Ectodermal cell (in vitro differentiated cells): ENCODE measurements at regions not wholly inside any gene's neighbourhood (a gene's known extent, or its start where the extent isn't known, plus 50 kb on each side); places are given as distances from the start of the nearest gene placed in this dataset.
"Not testable (repeated sequence)": the region's sequence is repeated elsewhere in the genome, so short reads cannot be mapped to it uniquely, and the experiment has no call there.

Experiments used
- H3K27ac ChIP-seq: 2 replicates; pipeline ENCODE4 v1.7.0; 2013; ENCODE audit warnings: mild to moderate bottlenecking, low read depth, low read length; ENCODE audit not compliant: insufficient read depth, poor library complexity, severe bottlenecking
- H3K27me3 ChIP-seq: 2 replicates; pipeline ENCODE4 v1.7.0; 2013; ENCODE audit warnings: mild to moderate bottlenecking, low read length; ENCODE audit not compliant: insufficient read depth, control insufficient read depth, poor library complexity, severe bottlenecking
- H3K36me3 ChIP-seq: one replicate; pipeline ENCODE4 v1.7.0; 2013; ENCODE audit warnings: low read length; ENCODE audit not compliant: control insufficient read depth, insufficient read depth
- H3K4me1 ChIP-seq: one replicate; pipeline ENCODE4 v1.7.0; 2013; ENCODE audit warnings: low read length; ENCODE audit not compliant: control insufficient read depth, insufficient read depth
- H3K4me3 ChIP-seq: 2 replicates; pipeline ENCODE4 v1.7.0; 2013; ENCODE audit warnings: low read depth, low read length, control low read depth; ENCODE audit not compliant: insufficient read depth
- H3K9me3 ChIP-seq: 2 replicates; pipeline ENCODE4 v1.7.0; 2013; ENCODE audit warnings: mild to moderate bottlenecking, low read length, moderate library complexity; ENCODE audit not compliant: control insufficient read depth
- WGBS, 2 experiments: methylation state at CpG; one replicate each; pipeline ENCODE4 v1.1.7; 2013; ENCODE audit warnings: missing lambda C conversion rate in 2 of 2; 5-methylcytosine and 5-hydroxymethylcytosine counted together

DNA sequence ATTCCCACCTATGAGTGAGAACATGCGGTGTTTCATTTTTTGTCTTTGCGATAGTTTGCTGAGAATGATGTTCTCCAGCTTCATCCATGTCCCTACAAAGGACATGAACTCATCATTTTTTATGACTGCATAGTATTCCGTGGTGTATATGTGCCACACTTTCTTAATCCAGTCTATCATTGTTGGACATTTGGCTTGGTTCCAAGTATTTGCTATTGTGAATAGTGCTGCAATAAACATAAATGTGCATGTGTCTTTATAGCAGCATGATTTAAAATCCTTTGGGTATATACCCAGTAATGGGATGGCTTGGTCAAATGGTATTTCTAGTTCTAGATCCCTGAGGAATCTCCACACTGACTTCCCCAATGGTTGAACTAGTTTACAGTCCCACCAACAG lies 138.9 kb upstream of the GNAI1 start:
- not testable (repeated sequence) for H3K4me3 ChIP-seq, H3K4me1 ChIP-seq, H3K36me3 ChIP-seq, H3K9me3 ChIP-seq, H3K27ac ChIP-seq, H3K27me3 ChIP-seq
- WGBS, 2 experiments: 88 to 97% methylated on average over 3 of the region's 3 CpGs

- WGBS, 2 experiments: no CpG with 5 or more reads among the region's 1 CpG
- no peak overlapping the region for H3K4me3 ChIP-seq
- H3K9me3 ChIP-seq: no peaks in the 10 kb centered on the region
- no peaks in the 10 kb centered on the region for H3K36me3 ChIP-seq
- no peak overlapping the region for H3K27ac ChIP-seq
- H3K27me3 ChIP-seq: no peaks in the 10 kb centered on the region
- H3K4me1 ChIP-seq: no peaks in the 10 kb centered on the region
Measured at GRCh38 chr7:79988653-79989052, 146.0 kb upstream of the GNAI1 start.

GRCh38 chr7:79984210-79984609 lies 150.4 kb upstream of the GNAI1 start:
- H3K36me3 ChIP-seq: no peaks in the 10 kb centered on the region
- H3K4me3 ChIP-seq: no peak overlapping the region
- WGBS, 2 experiments: 92 to 100% methylated on average over 1 of the region's 2 CpGs
- H3K9me3 ChIP-seq: no peaks in the 10 kb centered on the region
- H3K27ac ChIP-seq: no peak overlapping the region
- H3K27me3 ChIP-seq: no peaks in the 10 kb centered on the region
- no peaks in the 10 kb centered on the region for H3K4me1 ChIP-seq

DNA sequence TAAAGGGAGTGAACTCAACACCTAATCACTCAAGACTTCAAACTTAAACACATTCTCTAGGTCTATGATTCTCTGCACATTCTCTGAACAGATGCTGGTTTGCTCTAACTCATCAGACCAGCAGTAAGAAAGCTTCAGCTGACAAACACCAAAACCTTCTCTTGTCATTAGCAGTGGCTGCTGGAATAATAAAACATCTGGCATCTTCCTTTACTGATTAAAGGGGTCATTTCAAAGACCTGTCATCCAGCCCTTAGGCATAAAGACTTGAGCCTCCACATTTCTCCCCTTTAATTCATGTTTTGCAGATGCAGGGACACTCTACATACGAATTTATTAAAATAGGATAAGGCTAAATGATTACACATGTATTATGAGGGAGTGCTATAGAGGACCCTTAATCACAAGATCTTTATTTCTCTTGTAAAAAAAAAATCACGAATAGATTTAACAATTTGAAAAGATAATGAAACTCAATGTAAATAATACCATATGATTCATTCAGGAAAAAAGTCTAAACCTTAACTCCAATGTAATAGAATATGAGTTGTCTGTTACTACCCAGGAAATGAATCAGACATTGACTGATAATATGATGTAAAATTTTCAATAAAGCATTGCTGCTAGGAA lies 152.4 kb upstream of the GNAI1 start:
- no peak overlapping the region for H3K4me3 ChIP-seq
- H3K4me1 ChIP-seq: no peaks in the 10 kb centered on the region
- H3K9me3 ChIP-seq: no peaks in the 10 kb centered on the region
- no peak overlapping the region for H3K27ac ChIP-seq
- H3K27me3 ChIP-seq: no peaks in the 10 kb centered on the region
- no peaks in the 10 kb centered on the region for H3K36me3 ChIP-seq
- WGBS, 2 experiments: 100% methylated on average over 1 of the region's 2 CpGs; no CpG with 5 or more reads in 1 of the 2 experiments

GRCh38 chr7:79980376-79980775 lies 154.3 kb upstream of the GNAI1 start:
- no peaks in the 10 kb centered on the region for H3K9me3 ChIP-seq
- H3K27ac ChIP-seq: no peak overlapping the region
- no peaks in the 10 kb centered on the region for H3K4me1 ChIP-seq
- H3K27me3 ChIP-seq: no peaks in the 10 kb centered on the region
- 92 to 98% methylated on average over 1 of the region's 1 CpG for WGBS, 2 experiments
- no peaks in the 10 kb centered on the region for H3K36me3 ChIP-seq
- H3K4me3 ChIP-seq: no peak overlapping the region

DNA sequence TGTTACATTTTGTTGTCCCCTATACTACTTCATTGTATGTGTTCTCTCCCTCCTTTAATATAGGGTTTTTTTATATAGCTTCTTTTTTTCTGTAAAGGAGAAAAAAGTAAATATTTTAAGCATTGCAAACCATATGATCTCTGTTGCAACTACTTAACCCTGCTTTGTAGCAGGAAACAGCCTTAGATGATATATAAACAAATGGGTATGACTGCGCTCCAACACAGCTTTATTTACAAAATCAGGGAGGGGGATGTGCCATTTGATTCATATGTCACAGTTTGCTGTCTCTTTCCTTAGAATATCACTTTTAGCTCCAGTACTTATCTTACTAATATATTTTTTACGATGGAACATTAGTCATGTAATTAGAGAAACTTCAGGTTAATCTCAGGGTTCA lies 155.2 kb upstream of the GNAI1 start:
- WGBS, 2 experiments: 94 to 100% methylated on average over 1 of the region's 2 CpGs
- no peaks in the 10 kb centered on the region for H3K4me1 ChIP-seq
- no peak overlapping the region for H3K27ac ChIP-seq
- H3K36me3 ChIP-seq: no peaks in the 10 kb centered on the region
- no peak overlapping the region for H3K4me3 ChIP-seq
- no peaks in the 10 kb centered on the region for H3K9me3 ChIP-seq
- H3K27me3 ChIP-seq: no peaks in the 10 kb centered on the region

GRCh38 chr7:79977481-79977880 lies 157.2 kb upstream of the GNAI1 start:
- Histone ChIP-seq H3K27ac (no peak overlapping the region), H3K4me3 (no peak overlapping the region), H3K9me3 (no peaks in the 10 kb centered on the region), H3K36me3 (no peaks in the 10 kb centered on the region), H3K27me3 (no peaks in the 10 kb centered on the region), H3K4me1 (no peaks in the 10 kb centered on the region)
- WGBS, 2 experiments: 95 to 97% methylated on average over 16 of the region's 16 CpGs

- 89 to 96% methylated on average over 5 of the region's 5 CpGs for WGBS, 2 experiments
- H3K27ac ChIP-seq: not testable (repeated sequence)
Measured at GRCh38 chr7:79976711-79977020, 158.0 kb upstream of the GNAI1 start.

GRCh38 chr7:79975986-79976710 lies 158.5 kb upstream of the GNAI1 start:
- not testable (repeated sequence) for H3K36me3 ChIP-seq, H3K4me3 ChIP-seq, H3K9me3 ChIP-seq, H3K27ac ChIP-seq, H3K27me3 ChIP-seq, H3K4me1 ChIP-seq
- 94 to 97% methylated on average over 26 of the region's 26 CpGs for WGBS, 2 experiments

More at GRCh38 chr7:79976711-79977020, 158.0 kb upstream of the GNAI1 start:
- H3K9me3 ChIP-seq, H3K36me3 ChIP-seq, H3K27me3 ChIP-seq, H3K4me1 ChIP-seq, H3K4me3 ChIP-seq: not testable (repeated sequence)

GRCh38 chr7:79973455-79973854 lies 161.2 kb upstream of the GNAI1 start:
- no peaks in the 10 kb centered on the region for H3K4me1 ChIP-seq
- no peak overlapping the region for H3K4me3 ChIP-seq
- no peak overlapping the region for H3K27ac ChIP-seq
- no peaks in the 10 kb centered on the region for H3K9me3 ChIP-seq
- no peaks in the 10 kb centered on the region for H3K36me3 ChIP-seq
- 95 to 100% methylated on average over 1 of the region's 1 CpG for WGBS, 2 experiments
- H3K27me3 ChIP-seq: no peaks in the 10 kb centered on the region
